ENCODE measurements at regions not wholly inside any gene's neighbourhood (a gene's known extent, or its start where the extent isn't known, plus 50 kb on each side); places are given as distances from the start of the nearest gene placed in this dataset.

DNA sequence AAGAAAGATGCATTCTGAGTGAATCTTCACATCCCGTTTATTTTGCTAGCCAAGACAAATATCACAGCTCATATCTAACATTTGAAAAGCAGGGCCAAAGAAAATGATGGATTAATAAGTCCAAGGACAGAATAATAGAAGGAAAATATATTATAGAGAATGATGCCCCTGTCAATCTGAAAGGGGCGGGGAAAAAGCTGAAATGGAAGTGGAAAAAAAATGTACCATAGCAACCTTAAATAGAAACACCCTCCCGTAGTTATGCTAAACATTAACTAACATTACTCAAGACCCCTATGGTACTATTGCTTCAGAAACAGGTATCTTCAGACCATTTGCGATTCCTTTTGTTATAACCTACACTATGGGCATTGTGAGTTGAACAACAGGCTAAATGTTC lies 67.7 kb upstream of the SMARCA2 start:
- TF ChIP-seq, protein P1, sequence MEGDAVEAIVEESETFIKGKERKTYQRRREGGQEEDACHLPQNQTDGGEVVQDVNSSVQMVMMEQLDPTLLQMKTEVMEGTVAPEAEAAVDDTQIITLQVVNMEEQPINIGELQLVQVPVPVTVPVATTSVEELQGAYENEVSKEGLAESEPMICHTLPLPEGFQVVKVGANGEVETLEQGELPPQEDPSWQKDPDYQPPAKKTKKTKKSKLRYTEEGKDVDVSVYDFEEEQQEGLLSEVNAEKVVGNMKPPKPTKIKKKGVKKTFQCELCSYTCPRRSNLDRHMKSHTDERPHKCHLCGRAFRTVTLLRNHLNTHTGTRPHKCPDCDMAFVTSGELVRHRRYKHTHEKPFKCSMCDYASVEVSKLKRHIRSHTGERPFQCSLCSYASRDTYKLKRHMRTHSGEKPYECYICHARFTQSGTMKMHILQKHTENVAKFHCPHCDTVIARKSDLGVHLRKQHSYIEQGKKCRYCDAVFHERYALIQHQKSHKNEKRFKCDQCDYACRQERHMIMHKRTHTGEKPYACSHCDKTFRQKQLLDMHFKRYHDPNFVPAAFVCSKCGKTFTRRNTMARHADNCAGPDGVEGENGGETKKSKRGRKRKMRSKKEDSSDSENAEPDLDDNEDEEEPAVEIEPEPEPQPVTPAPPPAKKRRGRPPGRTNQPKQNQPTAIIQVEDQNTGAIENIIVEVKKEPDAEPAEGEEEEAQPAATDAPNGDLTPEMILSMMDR (IDR thresholded peaks at IDR 0.05): no peak
- TF ChIP-seq POLR2A (IDR thresholded peaks at IDR 0.05): no peak

Measured in testis (tissue), 2 donors.